AG04450 (cell line): ENCODE measurements at regions not wholly inside any gene's neighbourhood (a gene's known extent, or its start where the extent isn't known, plus 50 kb on each side); places are given as distances from the start of the nearest gene placed in this dataset.

Source experiments
- CTCF ChIA-PET: fragments of 300-600, 350-600 bp; formaldehyde crosslinking; extraction: SDS; loops from one replicate; lab custom pipeline; 2022; ENCODE audit warnings: antibody characterized with exemption, inconsistent platforms; lab: Charles Lee
- POLR2A ChIA-PET: fragments of 350-600 bp; formaldehyde crosslinking; extraction: SDS; loops from one replicate; lab custom pipeline; 2021; ENCODE audit warnings: antibody characterized with exemption, inconsistent platforms; lab: Yijun Ruan, JAX
- DNase-seq: peaks from one replicate; pipeline ENCODE4 v3.0.0-alpha.2; 2011; ENCODE audit warnings: low read depth, low spot score
- H3K27ac ChIP-seq: one replicate; pipeline ENCODE4 v1.5.1; 2012; ENCODE audit warnings: low read depth, low read length, control low read depth
- H3K27me3 ChIP-seq: one replicate; pipeline ENCODE4 v1.6.0; 2012; ENCODE audit warnings: low read length; ENCODE audit not compliant: control insufficient read depth, insufficient read depth
- H3K4me3 ChIP-seq: 2 replicates; pipeline ENCODE4 v1.5.1; 2011; ENCODE audit warnings: mild to moderate bottlenecking, low read depth, low read length, control low read depth
- H3K9me3 ChIP-seq: 2 replicates; pipeline ENCODE4 v1.5.1; 2012; ENCODE audit warnings: low read length; ENCODE audit not compliant: control insufficient read depth, insufficient read depth
- TF ChIP-seq, protein P1 (sequence below): IDR thresholded peaks from 2 replicates; pipeline ENCODE4 v1.5.1; 2011; ENCODE audit warnings: low read depth, low read length, control low read depth, inconsistent platforms

DNA sequence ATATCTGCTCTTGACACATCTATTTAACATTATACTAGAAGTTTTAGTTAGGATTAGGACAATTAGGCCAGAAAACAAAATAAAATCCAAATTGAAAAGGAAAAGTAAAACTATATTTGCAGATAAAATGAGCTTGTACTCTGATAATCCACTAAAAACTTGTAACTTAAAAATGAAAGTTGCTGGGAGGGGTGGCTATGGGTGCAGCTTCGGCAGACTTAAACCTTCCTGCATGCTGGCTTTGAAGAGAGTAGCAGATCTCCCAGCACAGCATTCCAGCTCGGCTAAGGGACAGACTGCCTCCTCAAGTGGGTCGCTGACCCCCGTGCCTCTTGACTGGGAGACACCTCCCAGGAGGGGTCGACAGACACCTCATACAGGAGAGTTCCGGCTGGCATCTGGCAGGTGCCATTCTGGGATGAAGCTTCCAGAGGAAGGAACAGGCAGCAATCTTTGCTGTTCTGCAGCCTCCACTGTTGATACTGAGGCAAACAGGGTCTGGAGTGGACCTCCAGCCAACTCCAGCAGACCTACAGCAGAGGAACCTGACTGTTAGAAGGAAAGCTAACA, 2379.9 kb downstream of the ARAP2 start:
- no peak for DNase-seq
- Histone ChIP-seq H3K27ac (no peak overlapping the region), H3K9me3 (no peaks in the 10 kb centered on the region), H3K27me3 (no peaks in the 10 kb centered on the region), H3K4me3 (no peak overlapping the region)
- TF ChIP-seq, protein P1, sequence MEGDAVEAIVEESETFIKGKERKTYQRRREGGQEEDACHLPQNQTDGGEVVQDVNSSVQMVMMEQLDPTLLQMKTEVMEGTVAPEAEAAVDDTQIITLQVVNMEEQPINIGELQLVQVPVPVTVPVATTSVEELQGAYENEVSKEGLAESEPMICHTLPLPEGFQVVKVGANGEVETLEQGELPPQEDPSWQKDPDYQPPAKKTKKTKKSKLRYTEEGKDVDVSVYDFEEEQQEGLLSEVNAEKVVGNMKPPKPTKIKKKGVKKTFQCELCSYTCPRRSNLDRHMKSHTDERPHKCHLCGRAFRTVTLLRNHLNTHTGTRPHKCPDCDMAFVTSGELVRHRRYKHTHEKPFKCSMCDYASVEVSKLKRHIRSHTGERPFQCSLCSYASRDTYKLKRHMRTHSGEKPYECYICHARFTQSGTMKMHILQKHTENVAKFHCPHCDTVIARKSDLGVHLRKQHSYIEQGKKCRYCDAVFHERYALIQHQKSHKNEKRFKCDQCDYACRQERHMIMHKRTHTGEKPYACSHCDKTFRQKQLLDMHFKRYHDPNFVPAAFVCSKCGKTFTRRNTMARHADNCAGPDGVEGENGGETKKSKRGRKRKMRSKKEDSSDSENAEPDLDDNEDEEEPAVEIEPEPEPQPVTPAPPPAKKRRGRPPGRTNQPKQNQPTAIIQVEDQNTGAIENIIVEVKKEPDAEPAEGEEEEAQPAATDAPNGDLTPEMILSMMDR: no peak
- CTCF ChIA-PET: no interaction called here
- POLR2A ChIA-PET: no interaction called here

DNA sequence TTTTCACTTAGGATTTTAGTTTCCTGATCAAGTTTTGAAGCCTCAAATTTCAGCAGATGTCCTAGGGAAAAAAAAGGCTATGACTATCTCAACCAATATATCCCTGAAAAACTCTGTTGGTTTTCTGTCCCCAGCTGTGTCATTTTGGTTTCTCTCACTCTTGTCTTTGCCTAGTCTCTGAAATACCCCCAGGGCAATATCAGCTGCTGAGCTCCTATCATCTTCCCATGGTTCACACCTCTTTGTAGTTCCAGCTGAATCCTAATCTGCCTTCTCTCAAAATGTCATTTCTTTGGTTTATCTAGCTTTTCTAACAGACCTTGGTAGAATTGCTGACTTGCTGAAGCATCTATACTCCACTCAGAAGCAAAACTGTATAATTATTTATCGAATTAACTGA, 2370.5 kb downstream of the ARAP2 start:
- H3K27me3 ChIP-seq: no peaks in the 10 kb centered on the region
- TF ChIP-seq, protein P1: no peak
- POLR2A ChIA-PET: no interaction called here
- H3K9me3 ChIP-seq: no peaks in the 10 kb centered on the region
- CTCF ChIA-PET: no interaction called here
- DNase-seq: no peak
- no peak overlapping the region for H3K27ac ChIP-seq
- no peak overlapping the region for H3K4me3 ChIP-seq

DNA sequence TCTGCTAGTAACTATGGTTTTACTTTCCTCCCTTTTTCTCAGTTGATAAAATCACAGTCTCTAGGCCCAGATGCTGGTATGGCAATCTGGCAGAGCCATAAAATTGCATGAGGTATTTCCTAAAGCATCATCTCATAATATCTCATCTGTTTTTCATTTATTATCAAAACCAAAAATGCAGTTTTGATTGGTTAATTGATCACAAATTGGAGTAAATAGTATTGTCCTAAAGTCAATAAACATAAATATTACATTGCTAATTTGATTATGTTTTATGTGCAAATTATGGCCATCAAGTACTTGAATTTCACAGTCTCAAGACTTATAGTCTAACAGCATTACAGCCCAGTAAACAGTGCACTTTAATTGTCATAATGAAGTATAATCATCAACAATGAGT, 2365.6 kb downstream of the ARAP2 start:
- Histone ChIP-seq H3K27me3 (no peaks in the 10 kb centered on the region), H3K9me3 (no peaks in the 10 kb centered on the region), H3K4me3 (no peak overlapping the region), H3K27ac (no peak overlapping the region)
- CTCF ChIA-PET: no interaction called here
- TF ChIP-seq, protein P1: no peak
- POLR2A ChIA-PET: no interaction called here
- no peak for DNase-seq

DNA sequence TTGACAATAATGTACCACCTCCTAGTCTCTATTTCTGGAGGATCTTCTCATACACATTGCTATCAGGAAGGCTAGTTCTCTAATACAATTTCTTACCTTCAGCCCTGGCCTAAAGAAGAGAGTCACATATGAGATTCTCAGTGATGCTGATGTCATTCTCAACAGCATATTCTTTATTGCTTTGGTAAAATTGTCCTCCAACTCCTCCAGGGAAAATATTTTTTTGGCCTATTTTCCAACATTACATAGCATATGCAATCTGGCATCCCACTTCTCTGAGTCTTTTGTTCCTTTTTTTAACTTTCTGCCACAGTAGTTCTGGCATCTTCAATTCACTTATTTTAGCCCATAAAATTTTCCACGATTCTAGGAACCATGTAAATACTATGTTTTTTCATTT, 2363.1 kb downstream of the ARAP2 start:
- ChIA-PET POLR2A (no interaction called here), CTCF (no interaction called here)
- no peaks in the 10 kb centered on the region for H3K9me3 ChIP-seq
- TF ChIP-seq, protein P1: no peak
- H3K4me3 ChIP-seq: no peak overlapping the region
- H3K27me3 ChIP-seq: no peaks in the 10 kb centered on the region
- DNase-seq: no peak
- H3K27ac ChIP-seq: no peak overlapping the region

DNA sequence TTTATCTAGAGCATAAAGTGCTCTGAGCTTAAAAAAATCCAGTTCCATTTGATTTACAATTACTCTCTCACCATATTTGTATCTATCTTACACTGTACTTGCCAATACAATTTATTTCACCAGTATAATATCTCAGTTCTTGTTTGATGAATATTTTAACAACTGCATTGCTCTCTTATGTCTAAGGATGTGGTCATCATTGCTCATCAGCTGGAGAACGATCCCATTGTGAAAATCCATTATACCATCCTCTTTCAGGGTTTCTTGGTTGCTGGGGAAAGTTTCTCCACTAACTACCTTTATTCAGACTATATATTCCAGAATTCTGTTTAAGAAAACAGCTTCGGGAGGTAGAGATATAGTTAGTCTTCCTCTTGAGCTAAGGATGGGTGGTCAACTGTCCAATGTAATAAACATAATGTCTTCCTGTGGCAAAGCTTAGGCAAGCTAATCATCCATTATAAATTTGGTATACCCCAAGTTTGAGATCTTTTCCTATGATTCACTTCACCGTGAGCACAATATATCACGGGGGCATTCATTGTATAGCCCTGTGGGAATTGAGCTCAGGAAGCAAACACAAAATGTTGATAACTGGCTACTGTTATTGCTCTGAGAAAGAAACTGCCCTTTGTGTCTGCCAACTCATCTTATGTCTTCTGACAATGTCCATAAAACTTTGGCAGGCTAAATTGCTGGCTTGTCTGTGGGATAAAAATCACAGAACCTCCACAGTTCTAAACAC, 2361.9 kb downstream of the ARAP2 start:
- Histone ChIP-seq H3K9me3 (no peaks in the 10 kb centered on the region), H3K27ac (no peak overlapping the region), H3K4me3 (no peak overlapping the region), H3K27me3 (no peaks in the 10 kb centered on the region)
- POLR2A ChIA-PET: no interaction called here
- CTCF ChIA-PET: no interaction called here
- no peak for DNase-seq
- TF ChIP-seq, protein P1: no peak
